Mucosa of gallbladder (tissue), 1 donor: ENCODE measurements at regions not wholly inside any gene's neighbourhood (a gene's known extent, or its start where the extent isn't known, plus 50 kb on each side); places are given as distances from the start of the nearest gene placed in this dataset.
A peak's percentile ranks its signal among the peaks of the same experiment; 100 is the strongest.
"Not testable (repeated sequence)": the region's sequence is repeated elsewhere in the genome, so short reads cannot be mapped to it uniquely, and the experiment has no call there.

Source experiments
- DNase-seq: peaks from one replicate; pipeline ENCODE4 v3.0.0-alpha.2; 2020; ENCODE audit warnings: low spot score
- donor health status: DM: no; HTN: no; CAD: no.

DNA sequence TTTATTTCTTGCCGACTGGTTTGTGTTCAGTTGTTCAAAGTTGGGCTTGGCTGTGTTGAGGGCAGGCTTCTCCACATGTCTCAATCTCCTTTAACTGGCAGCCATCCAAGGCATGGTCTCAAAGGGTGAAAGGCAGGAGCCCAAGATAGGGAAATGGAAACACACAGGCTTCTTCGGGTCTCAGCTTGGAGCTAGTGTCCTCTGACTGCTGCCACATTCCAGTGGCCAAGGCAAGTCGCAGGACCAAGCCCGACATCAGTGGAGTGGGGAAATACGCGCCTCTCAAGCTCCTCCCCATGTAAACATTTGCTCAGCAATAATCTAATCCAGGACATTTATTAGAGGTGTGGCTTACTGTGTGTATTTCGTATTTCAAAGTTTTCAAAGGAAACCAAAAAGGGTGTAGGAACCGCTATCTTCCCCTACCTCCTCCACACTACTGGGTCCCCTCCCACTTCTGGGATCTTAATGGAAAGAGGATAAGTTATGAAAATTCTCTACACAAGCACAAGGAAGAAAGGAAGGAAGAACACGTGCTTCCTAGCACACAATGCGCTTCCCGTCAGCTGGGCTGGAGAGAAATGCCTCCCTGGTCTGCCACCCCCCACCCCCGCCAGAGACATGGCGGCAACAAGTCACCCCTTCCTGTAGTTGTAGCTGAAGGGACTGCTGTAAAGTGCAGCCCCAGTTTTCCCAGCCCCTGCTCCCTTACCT, 181.7 kb downstream of the FAM43A start:
- DNase-seq: no peak

DNA sequence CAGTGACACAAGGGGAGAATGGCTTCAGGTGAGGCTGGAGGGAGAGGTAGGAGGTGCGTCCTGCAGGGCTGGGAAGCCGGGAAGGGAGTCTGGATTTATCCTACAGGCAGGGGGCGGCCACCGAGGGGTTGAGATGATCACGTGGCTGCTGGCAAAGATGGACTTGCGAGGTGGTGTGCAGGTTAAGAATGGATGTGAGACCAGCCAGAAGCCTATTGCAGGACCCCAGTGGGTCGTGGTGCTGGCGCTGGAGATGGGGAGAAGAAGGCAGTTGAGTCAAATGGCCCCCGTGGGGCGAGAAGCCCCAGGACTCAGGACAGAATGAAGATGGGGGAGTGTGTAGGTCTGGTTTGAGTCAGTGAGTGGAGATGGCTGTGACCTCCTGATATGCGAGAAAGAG, 183.1 kb downstream of the FAM43A start:
- no peak for DNase-seq

DNA sequence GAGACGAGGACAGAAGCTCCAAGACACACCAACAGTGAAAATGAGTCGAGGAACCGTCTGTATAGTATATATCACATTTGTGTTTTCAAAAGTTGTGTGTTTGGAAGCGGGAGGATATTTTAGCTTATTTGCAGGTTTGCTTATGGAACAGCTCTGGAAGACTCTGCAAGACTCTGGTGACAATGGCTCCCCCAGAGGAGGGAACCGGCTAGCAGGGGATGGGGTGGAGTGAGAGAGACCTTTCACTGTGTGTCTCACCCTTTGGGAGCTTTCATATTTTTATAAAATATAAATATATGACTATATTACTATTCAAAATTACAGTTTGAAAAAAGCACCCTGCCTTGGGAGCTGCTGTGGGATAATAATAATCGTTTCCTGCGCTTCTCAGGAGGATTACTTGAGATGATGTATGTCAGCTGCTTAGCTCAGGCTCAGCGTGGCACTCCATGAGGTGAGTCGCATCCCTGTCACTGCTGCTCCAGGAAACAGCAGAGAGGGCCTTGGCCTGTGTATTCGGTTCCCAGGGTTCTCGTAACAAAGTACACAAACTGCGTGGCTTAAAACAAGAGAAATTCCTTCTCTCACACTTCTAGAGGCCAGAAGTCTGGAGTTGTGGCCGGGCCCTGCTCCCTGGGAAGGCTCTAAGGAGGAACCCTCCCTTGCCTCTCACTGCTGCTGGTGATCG, 183.9 kb downstream of the FAM43A start:
- no peak for DNase-seq

DNA sequence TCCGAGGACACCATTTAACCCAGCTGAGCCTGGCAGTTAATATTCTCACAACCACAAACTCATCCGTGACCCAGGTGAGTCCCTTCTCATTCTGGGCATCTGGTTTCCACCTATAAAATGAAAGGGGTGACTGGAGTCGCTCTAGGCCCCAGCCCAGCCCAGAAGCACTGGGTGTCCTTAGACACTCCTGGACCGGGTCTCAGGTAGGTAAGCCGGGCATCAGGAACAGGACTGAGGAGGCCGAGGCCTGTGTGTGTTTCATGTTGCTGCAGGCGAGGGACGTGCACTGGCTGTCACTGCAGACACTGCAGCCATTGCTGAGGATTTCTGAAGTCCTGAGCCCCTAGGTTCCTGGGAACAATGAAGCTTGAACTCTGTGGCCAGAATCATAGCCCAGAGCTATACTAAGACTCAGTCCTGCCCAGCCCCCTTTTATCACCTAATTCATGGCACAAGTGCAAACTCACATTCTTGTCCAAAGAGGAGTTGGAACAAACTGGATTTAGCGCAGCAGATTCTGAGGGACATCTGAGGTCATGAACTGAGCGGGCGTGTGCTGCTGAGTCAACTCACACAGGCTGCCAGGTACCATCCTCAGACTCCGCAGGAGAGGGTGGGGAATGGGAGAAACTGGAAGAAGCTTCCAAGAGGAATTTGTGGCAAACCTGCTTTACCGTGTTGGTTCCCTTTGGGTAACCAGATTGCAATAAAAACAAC, 184.9 kb downstream of the FAM43A start:
- peak; percentile 44 for DNase-seq

GRCh38 chr3:194871143-194871863, 185.6 kb downstream of the FAM43A start:
- peak; percentile 57 for DNase-seq

GRCh38 chr3:194871864-194872668, 186.4 kb downstream of the FAM43A start:
- DNase-seq: no peak

GRCh38 chr3:194872669-194872977, 186.9 kb downstream of the FAM43A start:
- no peak for DNase-seq

DNA sequence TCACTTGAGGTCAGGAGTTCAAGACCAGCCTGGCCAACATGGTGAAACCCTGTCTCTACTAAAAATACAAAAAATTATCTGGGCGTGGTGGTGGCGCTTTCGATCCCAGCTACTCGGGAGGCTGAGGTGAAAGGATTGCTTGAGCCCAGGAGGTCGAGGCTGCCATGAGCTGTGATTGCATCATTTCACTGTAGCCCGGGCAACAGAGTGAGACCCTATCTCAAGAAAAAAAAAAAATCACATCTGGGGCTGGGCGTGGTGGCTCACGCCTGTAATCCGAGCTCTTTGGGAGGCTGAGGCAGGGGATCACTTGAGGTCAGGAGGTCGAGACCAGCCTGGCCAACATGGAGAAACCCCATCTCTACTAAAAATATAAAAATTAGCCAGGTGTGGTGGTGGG, 187.8 kb downstream of the FAM43A start:
- not testable (repeated sequence) for DNase-seq

GRCh38 chr3:194874206-194874605, 188.5 kb downstream of the FAM43A start:
- no peak for DNase-seq

- peak; percentile 3 for DNase-seq
Measured at GRCh38 chr3:194874783-194875182, 189.1 kb downstream of the FAM43A start.

- DNase-seq: peak; percentile 8
Measured at GRCh38 chr3:194875581-194876402, 190.1 kb downstream of the FAM43A start.

- peak; percentile 5 for DNase-seq
Measured at GRCh38 chr3:194876403-194877095, 190.9 kb downstream of the FAM43A start.

- peak; percentile 11 for DNase-seq
Measured at GRCh38 chr3:194877291-194878119, 191.8 kb downstream of the FAM43A start.

GRCh38 chr3:194879126-194879877, 193.6 kb downstream of the FAM43A start:
- DNase-seq: no peak

GRCh38 chr3:194879991-194880939, 194.6 kb downstream of the FAM43A start:
- no peak for DNase-seq

DNA sequence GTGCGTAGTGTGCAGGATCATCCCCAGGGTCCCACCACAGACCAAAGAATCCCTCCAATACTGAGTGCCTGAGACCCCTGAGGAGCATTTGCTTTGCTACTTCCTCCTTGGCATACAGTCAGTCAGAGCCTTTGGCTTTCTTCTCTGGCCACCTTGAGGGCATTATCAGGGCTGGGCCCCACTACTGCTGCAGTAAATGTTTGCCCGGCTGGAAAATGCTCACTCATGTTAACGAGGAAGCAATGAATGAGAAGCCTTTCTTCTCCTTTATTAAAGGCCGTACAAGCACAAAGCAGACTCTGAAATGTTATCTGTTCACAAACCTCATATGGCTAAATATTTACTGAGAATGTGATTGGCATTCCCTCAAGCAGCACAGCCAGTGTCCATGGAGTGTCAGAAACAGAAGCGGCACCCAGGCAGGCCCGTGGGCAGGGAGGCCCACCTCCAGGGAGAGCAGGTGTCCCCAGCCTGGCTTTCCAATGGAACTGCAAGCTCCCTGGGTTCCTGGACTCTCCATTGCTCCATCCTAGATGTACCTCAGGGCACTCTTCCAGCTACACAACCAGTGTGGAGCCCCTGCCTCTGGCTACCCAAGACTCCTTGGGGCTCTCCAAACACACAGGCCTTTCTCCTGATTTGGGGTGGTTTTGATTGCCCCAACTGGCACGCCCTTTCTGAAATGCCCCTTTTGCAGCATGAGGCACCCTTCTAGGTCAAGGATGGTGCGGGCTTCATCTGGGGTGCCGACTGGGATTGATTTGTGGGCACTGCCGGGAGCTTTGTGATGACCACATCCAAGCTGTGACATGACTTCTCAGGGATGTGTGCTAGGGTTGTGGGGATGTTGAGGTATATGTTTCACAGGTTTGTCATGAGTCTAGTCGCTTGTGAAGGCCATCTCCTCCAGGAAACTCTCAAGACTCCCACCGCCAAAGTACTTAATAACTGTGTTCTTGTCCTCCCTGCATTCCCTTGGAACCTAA, 195.6 kb downstream of the FAM43A start:
- no peak for DNase-seq
